Skeletal muscle satellite cell (primary cell): ENCODE measurements at regions not wholly inside any gene's neighbourhood (a gene's known extent, or its start where the extent isn't known, plus 50 kb on each side); places are given as distances from the start of the nearest gene placed in this dataset.

Experiments used
- H3K27me3 ChIP-seq: 2 replicates; pipeline ENCODE4 v1.7.0; 2013; ENCODE audit warnings: low read length; ENCODE audit not compliant: control insufficient read depth, insufficient read depth
- H3K36me3 ChIP-seq: 2 replicates; pipeline ENCODE4 v1.7.0; 2013; ENCODE audit warnings: mild to moderate bottlenecking, control low read depth, low read length; ENCODE audit not compliant: insufficient read depth
- H3K4me1 ChIP-seq: 2 replicates; pipeline ENCODE4 v1.7.0; 2013; ENCODE audit warnings: low read length; ENCODE audit not compliant: control insufficient read depth, insufficient read depth
- H3K4me2 ChIP-seq: 2 replicates; pipeline ENCODE4 v1.7.0; 2013; ENCODE audit warnings: mild to moderate bottlenecking, low read length
- H3K4me3 ChIP-seq: 2 replicates; pipeline ENCODE4 v1.7.0; 2013; ENCODE audit warnings: low read length
- H3K9ac ChIP-seq: 2 replicates; pipeline ENCODE4 v1.7.0; 2013; ENCODE audit warnings: mild to moderate bottlenecking, low read depth, low read length, moderate library complexity
- H3K9me3 ChIP-seq: replicated peaks from 2 replicates; pipeline ENCODE4 v1.7.0; 2013; ENCODE audit warnings: mild to moderate bottlenecking, control low read depth, low read length

DNA sequence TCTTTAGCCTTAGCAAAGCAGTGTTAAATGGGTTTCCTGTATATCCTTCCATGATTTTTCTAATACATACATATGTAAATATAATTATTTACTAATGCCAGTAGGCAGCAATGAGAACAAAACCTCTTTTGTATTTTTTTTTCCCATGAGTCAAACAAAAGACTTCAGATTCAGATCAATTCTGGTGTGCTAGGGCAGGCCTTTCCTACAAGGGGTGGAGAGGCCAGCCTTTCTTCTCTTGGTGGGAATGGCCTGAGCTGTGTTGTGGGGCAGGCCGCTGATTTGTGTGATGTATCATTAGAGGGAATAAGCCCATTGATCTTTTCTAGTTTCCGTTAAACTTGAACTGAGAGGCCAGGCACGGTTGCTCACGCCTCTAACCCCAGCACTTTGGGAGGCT, 115.5 kb upstream of the DMRT1 start:
- no peaks in the 10 kb centered on the region for H3K9me3 ChIP-seq
- no peaks in the 10 kb centered on the region for H3K4me1 ChIP-seq
- H3K27me3 ChIP-seq = no peaks in the 10 kb centered on the region
- H3K36me3 ChIP-seq = peaks cover 30% of the 10 kb centered on the region
- H3K4me2 ChIP-seq = no peak overlapping the region
- H3K4me3 ChIP-seq = no peak overlapping the region
- H3K9ac ChIP-seq = no peak overlapping the region

DNA sequence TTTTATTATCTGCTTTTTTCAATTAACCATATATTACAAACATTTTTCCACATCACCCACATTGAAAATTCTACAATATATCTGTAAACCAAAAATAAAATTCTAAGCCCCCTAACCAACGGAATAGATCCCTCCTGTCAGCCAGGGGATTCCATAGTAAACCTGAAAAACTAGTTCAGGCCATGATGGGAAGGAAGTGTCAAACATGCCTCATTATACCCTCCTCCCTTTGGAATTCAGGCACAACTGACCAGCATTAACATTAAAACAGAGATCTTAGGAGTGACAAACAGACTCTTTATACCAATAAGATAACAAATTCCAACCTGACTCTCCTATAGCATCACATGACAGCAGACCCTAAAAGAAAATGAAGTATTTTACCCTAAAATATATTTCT, 113.7 kb upstream of the DMRT1 start:
- Histone ChIP-seq H3K9ac (no peak overlapping the region), H3K27me3 (no peaks in the 10 kb centered on the region), H3K4me1 (no peaks in the 10 kb centered on the region), H3K4me2 (no peak overlapping the region), H3K36me3 (peaks cover 37% of the 10 kb centered on the region), H3K4me3 (no peak overlapping the region), H3K9me3 (no peaks in the 10 kb centered on the region)

DNA sequence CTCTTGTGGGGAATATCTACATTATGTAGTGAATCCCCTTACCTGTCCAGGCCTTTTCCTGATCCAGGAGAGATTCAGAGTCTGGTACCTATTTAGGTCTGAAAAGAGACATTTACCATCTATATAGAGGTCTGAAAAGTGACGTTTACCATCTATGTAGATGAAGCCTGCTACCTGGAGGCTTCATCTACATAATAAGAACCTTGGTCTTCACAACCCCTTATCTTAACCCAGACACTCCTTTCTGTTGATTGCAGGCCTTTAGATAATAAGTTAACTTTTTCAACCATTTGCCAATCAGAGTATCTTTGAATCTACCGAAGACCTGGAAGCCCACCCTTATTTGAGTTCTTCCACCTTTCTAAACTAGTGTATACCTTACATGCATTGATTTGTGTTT, 113.0 kb upstream of the DMRT1 start:
- Histone ChIP-seq H3K27me3 (no peaks in the 10 kb centered on the region), H3K9ac (no peak overlapping the region), H3K4me2 (no peak overlapping the region), H3K4me1 (no peaks in the 10 kb centered on the region), H3K9me3 (no peaks in the 10 kb centered on the region), H3K4me3 (no peak overlapping the region), H3K36me3 (peaks cover 34% of the 10 kb centered on the region)

DNA sequence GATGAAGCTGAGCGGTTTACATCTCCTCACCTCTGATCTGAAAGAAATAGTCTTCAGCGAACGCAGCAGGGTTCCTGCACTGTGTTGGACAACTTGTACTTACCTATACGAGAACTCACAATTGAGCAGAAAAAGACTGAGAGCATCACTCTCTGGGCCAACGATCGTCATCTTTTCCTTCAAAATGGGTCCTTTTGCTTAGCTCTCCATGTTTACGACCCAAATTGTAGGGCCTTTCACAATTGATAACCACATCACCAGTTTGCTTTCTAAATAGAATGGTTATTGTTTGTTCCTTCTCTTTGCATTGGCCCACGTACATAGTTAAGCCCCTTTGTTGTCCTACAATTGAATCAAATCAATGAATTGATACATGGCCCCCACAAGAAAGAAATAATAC, 110.0 kb upstream of the DMRT1 start:
- Histone ChIP-seq H3K4me1 (peaks cover 14% of the 10 kb centered on the region), H3K36me3 (peaks cover 44% of the 10 kb centered on the region), H3K4me2 (no peak overlapping the region), H3K9ac (no peak overlapping the region), H3K27me3 (no peaks in the 10 kb centered on the region), H3K9me3 (no peaks in the 10 kb centered on the region), H3K4me3 (no peak overlapping the region)

DNA sequence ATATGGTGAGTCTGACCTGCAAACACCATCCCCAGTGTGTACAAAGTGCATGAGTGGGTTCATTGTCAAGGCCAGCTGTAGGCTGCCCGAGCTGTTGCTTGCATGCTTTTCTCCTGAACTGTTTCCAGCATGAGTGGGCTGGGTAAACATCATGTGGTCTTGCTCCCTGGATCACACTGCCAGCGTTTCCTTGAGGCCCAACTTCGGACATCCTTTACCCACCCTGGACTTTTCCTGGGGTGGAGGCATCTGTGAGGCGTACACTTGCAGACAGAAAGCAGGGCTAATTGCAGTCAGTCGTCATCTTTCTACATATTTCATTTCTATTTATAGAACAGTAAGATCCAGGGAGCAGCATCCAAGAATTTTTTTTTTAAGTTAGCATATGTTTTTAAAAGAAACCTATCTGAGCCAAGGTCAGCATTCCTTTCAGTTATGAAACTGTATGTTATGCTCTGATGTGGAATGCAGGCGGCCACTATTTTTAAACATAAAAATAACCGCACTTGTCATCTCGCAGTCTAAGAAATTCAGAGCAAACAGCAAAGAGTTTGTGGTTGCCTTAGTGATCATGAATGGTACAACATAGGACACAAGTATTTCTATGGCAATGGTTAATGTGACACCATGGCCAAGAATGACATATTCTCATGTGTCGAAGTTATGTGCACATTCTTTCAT, 106.5 kb upstream of the DMRT1 start:
- Histone ChIP-seq H3K36me3 (peaks cover 62% of the 10 kb centered on the region), H3K27me3 (no peaks in the 10 kb centered on the region), H3K9ac (peak overlapping the region; percentile 28), H3K4me1 (peaks cover 45% of the 10 kb centered on the region), H3K4me2 (peak overlapping the region; percentile 58), H3K9me3 (no peaks in the 10 kb centered on the region), H3K4me3 (no peak overlapping the region)

DNA sequence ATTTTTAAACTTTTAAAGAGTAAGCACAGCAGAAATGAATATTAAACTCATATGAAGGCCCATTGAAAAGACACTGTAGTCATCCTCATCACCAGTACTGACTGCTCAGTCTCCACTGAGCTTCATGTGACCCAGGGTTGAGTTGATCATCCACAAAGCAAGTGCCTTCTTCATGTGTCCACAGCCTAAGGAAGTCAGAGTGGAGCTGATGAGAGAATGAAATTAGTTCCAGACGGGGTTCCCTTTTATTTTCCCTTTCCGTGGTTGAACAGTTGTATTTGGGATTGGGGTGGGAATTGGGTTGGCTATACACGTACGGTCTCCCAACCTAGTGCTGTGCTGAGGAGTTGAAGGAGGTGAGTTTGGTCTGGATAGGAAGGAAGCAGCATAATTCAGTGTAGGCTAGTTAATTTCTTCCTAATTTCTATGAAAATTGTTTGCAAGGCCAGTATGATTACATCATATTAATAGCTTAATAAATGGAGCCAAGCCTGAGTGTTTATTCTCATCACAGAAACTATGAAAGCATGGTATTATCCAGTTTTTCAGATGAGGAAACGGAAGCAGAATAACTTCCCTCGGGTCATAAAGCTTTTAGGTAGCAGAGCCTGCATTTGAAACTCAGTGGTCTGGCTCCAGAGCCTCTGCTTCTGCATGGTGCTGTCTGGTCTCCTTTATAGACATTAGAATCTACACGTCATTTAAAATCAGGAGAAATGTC, 103.9 kb upstream of the DMRT1 start:
- Histone ChIP-seq H3K9me3 (no peaks in the 10 kb centered on the region), H3K4me2 (peak overlapping the region; percentile 63), H3K36me3 (peaks cover 62% of the 10 kb centered on the region), H3K9ac (peak overlapping the region; percentile 75), H3K4me1 (peaks cover 45% of the 10 kb centered on the region), H3K27me3 (no peaks in the 10 kb centered on the region), H3K4me3 (no peak overlapping the region)

DNA sequence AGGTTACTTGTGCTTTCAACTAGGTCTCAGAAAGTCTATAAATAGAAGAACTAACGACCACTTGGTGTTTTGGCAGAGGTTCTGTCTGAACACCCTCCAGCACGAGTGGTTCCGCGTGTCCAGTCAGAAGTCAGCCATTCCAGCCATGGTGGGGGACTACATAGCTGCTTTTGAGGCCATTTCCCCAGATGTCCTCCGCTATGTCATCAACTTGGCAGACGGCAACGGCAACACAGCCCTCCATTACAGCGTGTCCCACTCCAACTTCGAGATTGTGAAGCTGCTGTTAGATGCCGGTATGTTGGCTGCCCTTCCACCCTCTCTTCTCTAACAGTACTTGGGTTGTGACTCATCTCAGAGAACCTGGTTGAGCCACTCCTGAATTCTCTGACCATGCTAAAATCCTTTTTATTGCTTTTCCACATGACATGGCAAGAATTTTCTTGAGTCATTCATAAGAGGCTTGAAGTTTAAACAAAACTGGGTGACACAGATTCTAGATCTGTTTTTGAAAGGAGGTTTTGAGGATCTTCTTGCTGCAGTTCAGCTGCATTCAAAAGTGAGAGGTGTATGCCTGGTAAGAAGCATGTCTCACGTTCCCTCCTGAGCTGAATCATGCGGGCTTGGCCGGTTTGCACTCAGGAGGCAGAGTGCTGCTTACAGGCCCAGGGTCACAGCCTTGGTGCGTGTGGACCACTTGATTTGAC, 103.1 kb upstream of the DMRT1 start:
- H3K36me3 ChIP-seq = peaks cover 63% of the 10 kb centered on the region
- no peaks in the 10 kb centered on the region for H3K9me3 ChIP-seq
- H3K9ac ChIP-seq = peak overlapping the region; percentile 75
- peak overlapping the region; percentile 63 for H3K4me2 ChIP-seq
- H3K4me3 ChIP-seq = peak overlapping the region; percentile 37
- H3K27me3 ChIP-seq = no peaks in the 10 kb centered on the region
- peaks cover 45% of the 10 kb centered on the region for H3K4me1 ChIP-seq

DNA sequence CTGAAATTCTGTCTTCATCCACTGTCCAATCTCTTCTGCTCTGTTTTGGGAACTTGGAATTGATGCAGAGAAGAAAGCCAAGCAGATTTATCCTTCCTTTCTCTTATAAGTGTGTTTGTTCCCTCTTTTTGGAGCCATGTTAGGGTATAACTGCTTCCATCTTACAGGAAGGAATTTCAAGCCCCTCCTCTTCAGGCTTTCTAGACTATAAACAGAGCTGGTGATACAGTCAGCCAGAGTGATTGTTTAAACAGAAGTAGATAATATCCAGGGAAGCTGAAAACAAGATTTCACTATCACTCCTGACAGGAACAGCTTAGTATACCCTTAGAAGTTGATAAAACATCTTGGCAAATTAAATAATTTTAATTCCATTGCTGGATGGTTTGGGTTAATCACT, 102.1 kb upstream of the DMRT1 start:
- no peaks in the 10 kb centered on the region for H3K27me3 ChIP-seq
- peaks cover 70% of the 10 kb centered on the region for H3K36me3 ChIP-seq
- no peak overlapping the region for H3K4me3 ChIP-seq
- H3K4me1 ChIP-seq = peaks cover 46% of the 10 kb centered on the region
- H3K9me3 ChIP-seq = no peaks in the 10 kb centered on the region
- H3K4me2 ChIP-seq = peak overlapping the region; percentile 51
- H3K9ac ChIP-seq = peak overlapping the region; percentile 63

DNA sequence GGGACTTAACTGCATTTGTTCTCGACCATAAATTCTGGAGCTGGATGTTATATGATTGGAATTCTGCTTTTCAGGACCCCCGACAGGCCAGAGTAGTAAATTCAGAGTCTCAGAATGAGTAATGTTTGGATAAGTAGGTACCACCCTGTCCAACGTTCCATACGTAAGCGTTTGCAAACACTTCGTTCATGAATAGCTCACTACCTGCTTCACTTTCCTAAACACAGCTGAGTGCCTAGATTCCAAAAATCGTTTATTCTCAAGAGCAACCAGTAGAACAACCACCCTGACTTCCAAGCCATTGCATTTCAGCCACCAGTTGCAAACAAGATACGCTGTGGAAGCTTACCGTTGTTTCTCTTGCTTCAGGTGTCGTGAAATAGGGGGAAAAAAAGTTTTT, 101.3 kb upstream of the DMRT1 start:
- Histone ChIP-seq H3K4me1 (peaks cover 49% of the 10 kb centered on the region), H3K9ac (no peak overlapping the region), H3K27me3 (no peaks in the 10 kb centered on the region), H3K9me3 (no peaks in the 10 kb centered on the region), H3K4me3 (no peak overlapping the region), H3K36me3 (peaks cover 79% of the 10 kb centered on the region), H3K4me2 (no peak overlapping the region)

DNA sequence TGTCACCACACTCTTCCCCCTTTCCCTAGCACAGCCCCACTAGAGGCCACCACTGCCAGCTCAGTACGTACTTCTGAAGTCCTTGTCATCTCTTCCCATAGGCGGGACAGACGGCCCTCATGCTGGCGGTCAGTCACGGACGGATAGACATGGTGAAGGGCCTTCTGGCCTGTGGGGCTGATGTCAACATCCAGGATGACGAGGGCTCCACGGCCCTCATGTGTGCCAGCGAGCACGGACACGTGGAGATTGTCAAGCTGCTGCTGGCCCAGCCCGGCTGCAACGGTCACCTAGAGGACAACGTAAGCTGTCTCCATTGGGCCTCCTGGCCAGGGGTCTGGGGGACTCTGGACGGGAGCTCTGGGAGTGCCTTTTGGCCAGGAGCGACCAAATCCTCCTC, 99.4 kb upstream of the DMRT1 start:
- no peaks in the 10 kb centered on the region for H3K27me3 ChIP-seq
- H3K36me3 ChIP-seq = peaks cover 74% of the 10 kb centered on the region

DNA sequence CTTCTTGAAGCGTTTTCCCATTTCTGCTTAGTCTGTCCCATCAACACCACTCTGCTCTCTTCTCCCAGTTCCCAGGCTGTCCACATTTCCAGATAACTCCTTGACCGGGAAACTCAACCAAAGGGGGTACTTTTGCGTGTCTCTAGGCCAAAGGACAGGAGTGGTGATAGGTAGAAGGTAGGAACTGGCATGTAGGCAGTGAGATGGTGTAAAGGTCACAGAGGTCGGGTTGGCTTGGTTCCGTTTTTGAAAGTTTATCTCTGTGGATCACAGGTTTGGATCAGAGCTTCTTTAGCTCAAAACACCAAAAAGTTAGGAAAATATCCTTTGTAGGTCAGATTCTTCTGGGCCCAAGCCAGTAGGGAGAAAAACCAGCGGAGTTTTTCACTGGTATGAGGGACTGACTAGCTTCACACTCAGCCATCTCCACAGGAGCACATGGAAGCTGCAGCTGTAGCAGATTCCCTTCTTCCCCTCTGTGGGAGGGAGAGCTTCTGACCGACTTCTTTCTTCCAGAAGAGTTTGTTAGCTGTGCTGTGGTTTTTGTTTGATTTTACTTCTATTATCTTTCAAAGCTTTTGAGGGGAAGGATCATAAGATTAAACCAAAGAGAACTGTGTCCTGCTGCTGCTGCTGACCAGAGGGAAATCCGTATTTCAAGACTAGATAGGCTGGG, 98.4 kb upstream of the DMRT1 start:
- H3K4me2 ChIP-seq = no peak overlapping the region
- peaks cover 30% of the 10 kb centered on the region for H3K4me1 ChIP-seq
- H3K4me3 ChIP-seq = no peak overlapping the region
- H3K9ac ChIP-seq = no peak overlapping the region
- H3K9me3 ChIP-seq = no peaks in the 10 kb centered on the region
- H3K36me3 ChIP-seq = peaks cover 69% of the 10 kb centered on the region
- no peaks in the 10 kb centered on the region for H3K27me3 ChIP-seq

More for the DNA sequence above, 99.4 kb upstream of the DMRT1 start:
- Histone ChIP-seq H3K4me3 (no peak overlapping the region), H3K9ac (no peak overlapping the region), H3K9me3 (no peaks in the 10 kb centered on the region), H3K4me2 (no peak overlapping the region), H3K4me1 (peaks cover 39% of the 10 kb centered on the region)
